ENCODE measurements at regions not wholly inside any gene's neighbourhood (a gene's known extent, or its start where the extent isn't known, plus 50 kb on each side); places are given as distances from the start of the nearest gene placed in this dataset.

DNA sequence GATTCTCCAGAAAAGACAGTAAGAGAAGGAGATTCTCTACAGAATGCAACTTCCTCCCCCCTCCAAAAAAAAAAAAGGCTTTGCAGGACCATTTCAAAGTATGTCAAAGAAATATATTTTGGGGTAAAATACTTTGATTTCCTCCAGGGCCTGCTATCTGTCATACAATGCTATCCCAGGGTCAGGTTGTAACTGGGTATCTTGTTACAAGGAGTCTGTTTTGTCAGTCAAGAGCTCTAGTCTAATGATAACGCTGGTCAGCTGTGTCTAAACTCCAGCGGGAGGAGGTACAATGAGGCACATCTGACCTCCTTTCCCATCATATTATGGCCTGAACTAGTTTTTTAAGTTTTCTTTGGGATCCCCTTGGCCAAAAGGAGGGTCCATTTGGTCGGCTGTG lies 408.4 kb upstream of the CDH5 start:
- TF ChIP-seq POLR2A (IDR thresholded peaks at IDR 0.05) = no peak
- TF ChIP-seq CTCF (IDR thresholded peaks at IDR 0.05) = no peak

All from uterus (tissue), 2 donors.